Glomerular visceral epithelial cell (primary cell): ENCODE measurements at regions not wholly inside any gene's neighbourhood (a gene's known extent, or its start where the extent isn't known, plus 50 kb on each side); places are given as distances from the start of the nearest gene placed in this dataset.
"Not testable (repeated sequence)": the region's sequence is repeated elsewhere in the genome, so short reads cannot be mapped to it uniquely, and the experiment has no call there.

Experiments used
- DNase-seq: peaks from one replicate; pipeline ENCODE4 v3.0.0-alpha.2; 2016; ENCODE audit errors: extremely low spot score

- DNase-seq, result no peak
Measured at GRCh38 chr20:48440916-48441315, 386.9 kb downstream of the PREX1 start.

GRCh38 chr20:48440261-48440660 is 387.5 kb downstream of the PREX1 start:
- DNase-seq, result not testable (repeated sequence)

- DNase-seq, result no peak
Measured at GRCh38 chr20:48437146-48437545, 390.7 kb downstream of the PREX1 start.

- not testable (repeated sequence) for DNase-seq
Measured at GRCh38 chr20:48436609-48437008, 391.2 kb downstream of the PREX1 start.

DNA sequence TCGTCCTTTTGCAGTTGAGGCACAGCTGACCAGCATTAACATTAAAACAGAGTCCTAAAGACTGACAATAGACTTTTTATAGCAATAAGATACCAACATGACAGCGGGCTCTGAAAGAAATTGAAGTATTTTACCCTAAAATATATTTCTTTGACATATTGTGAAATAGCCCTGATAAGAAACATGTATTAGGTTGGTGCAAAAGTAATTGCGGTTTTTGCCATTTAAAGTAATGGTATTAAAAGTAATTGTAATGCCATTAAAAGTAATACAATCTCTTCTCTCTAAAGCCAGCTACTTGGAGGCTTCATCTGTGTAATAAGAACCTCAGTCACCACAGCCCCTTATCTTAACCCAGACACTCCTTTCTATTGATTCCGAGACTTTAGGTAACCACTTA is 394.6 kb downstream of the PREX1 start:
- DNase-seq, result no peak

- no peak for DNase-seq
Measured at GRCh38 chr20:48432494-48432832, 395.3 kb downstream of the PREX1 start.

DNA sequence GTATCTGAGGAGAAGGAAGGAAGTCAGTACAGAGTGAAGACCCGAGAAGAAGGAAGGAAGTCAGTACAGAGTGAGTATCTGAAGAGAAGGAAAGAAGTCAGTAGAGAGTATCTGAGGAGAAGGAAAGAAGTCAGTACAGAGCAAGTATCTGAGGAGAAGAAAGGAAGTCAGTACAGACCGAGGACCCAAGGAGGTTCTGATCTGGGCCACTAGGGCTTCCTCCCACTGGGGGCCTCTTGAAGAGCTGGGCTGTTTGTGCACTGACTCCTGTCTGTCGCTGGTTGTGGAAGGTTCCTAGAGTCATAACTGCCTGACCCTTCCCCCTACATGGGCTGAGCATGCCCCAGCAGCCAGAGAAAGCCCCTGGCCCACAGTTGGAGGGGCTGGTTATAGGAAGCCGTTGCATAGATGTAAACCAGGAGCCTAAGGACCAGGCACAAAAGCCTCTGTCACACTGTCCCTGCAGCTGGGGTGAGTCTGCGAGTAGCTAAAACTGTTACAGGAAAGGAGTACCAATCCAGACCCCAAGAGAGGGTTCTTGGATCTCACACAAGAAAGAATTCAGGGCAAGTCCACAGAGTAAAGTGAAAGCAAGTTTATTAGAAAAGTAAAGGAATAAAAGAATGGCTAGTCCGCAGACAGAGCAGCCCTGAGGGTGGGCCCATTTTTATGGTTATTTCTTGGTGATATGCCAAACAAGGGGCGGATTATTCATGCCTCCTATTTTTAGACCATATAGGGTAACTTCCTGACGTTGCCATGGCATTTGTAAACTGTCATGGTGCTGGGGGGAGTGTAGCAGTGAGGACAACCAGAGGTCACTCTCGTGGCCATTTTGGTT is 395.9 kb downstream of the PREX1 start:
- no peak for DNase-seq

- no peak for DNase-seq
Measured at GRCh38 chr20:48426630-48427029, 401.2 kb downstream of the PREX1 start.

DNA sequence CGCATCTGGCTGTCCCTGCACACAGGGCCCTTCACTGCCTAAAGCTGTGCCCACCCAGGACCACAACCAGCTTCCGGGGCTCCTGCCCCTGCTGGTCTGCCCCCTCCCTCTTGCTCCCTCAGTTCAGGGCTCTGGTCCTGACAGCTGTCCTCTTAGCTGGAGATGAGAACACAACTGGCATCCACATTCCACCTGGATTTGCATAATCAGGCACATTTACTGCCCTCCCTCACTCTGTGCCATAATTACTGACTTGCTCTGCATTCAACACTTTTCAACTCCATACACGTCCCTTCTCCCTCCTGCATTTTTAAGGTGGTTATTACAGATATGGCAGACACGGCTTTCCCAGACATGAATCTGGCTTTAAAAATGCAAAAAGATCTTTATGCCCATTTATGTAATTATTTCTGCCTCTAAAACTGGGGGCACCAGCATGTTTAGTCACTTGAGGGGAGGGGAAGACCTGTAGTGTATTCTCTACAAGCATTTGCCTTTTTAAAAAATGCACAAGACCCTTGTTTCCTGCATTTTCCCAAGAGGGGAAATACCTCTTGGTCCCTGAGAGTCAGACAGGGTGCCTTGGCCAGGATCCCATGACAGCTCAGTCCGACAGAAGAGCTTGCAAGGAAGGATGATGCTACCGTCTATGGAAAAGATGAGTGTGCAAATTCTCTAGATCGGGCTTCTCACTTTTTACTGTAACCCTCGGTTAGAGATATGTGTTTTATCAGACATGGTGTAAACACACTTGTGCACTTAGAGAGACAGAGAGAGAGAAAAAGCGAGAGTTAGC is 401.8 kb downstream of the PREX1 start:
- DNase-seq, result no peak

DNA sequence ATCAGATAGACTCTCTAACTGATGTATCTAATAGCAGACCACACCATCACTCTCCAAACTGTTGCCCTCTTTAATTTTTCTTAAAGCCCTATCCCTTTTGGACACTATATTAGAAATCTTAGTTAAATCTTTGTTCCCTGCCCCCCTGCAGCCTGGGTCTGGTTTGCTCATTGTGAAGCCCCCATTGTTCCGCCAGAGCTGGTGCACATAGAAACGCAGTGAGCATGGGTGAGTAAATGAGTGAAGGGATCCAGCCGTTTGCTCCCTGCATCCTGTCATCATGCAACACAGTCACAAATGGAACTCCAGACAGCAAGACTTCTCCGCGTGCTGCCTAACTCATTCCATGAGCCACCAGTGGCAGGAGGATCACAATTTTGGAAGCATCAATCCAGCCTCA is 402.5 kb downstream of the PREX1 start:
- no peak for DNase-seq

GRCh38 chr20:48422242-48422960 is 405.4 kb downstream of the PREX1 start:
- no peak for DNase-seq

GRCh38 chr20:48421547-48421946 is 406.3 kb downstream of the PREX1 start:
- no peak for DNase-seq

DNA sequence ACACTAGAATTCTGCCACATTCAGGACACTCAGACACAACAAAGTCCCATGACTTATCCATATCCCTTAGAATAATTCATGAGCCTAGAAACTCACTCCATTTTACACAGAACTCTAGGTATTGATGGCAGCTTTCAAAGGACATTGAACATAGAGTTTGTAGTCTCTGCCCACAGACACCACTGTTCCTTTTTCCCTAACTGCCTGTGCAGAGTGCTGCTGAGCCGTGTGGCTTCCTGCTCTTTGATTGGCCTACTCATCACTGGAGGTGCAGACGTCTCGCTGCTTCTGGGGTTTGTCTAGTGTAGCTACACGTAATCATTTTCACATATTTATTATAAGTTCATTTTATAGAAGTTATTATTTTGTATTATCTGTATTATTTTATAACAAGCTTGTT is 407.6 kb downstream of the PREX1 start:
- no peak for DNase-seq

DNA sequence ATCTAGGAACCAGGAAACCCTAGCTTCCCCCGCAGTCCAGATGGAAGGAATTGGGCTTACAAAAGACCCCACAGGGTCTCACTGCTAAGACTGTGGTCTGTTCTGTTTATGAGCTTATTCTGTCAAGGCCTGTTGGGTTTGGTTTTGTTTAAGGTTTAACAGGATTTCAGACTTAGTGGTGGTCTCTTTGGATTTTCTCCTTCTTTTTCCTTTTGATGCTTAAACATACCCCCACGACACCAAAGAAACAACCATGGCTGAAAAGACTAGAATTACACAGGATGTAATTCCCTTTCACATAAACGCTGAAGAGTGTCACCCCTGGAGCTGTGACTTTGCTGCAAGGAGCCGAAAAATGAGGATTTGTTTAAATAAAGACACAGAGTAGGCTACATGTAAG is 408.6 kb downstream of the PREX1 start:
- no peak for DNase-seq

GRCh38 chr20:48416002-48416401 is 411.8 kb downstream of the PREX1 start:
- no peak for DNase-seq

DNA sequence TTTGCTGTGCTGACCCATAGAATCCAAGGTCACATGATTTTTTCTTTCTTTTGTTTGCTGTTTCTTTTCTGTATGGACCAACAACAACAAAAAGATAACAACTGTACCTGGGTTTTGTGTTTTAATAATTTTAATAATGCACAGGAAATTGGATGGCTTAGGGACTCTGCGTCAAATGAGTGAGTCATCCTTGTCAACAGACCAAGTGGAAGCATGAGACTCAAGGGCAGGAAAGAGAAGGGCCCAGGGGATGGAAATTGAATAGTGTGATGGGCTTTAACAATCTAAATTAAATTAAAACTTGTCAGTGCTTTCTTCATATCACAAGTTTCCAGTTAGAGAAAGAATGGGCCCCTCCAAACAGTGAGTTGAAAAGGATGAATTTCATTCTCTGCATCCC is 413.0 kb downstream of the PREX1 start:
- DNase-seq, result no peak

DNA sequence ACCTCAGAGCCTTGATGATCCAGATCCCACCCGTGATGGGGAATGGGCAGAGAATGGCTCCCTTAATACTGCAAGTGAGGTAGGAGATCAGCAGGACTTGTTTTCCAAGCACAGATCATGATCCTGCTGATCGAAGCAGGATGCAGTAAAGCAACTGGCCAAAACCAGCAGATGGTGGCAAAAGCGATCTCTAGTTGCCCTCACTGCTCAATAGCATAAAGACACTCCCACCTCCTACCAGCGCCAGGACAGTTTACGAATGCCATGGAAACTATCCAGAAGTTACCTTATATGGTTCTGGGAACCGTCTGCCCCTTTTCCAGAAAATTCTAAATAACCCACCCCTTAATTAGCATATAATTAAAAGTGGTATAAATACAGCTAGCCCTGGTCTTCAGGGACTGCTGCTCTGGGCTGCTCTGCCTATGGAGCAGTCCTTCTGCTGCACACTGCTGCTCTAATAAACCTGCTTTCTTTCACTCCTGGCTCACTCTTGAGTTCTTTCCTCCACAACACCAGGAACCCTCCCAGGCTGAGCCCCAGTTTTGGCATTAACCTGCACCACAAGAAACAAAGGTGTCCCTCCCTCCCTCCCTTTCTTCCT is 415.8 kb downstream of the PREX1 start:
- DNase-seq, result no peak

DNA sequence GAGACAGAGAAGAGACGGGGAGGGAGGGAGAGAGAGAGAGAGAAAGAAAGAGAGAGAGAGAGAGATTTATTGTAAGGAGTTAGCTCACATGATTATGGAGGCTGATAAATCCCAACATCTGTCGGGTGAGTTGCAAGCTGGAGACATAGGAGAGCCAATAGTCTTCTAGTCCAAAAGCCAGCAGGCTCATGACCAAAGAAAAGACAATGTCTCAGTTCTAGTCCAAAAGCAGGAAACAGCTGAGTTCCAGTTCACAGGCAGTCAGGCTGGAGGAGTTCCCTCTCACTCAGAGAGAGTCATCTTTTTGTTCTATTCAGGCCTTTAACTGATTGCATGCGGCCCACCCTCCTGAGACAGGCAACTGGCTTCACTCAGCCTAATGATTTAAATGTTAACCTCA is 416.6 kb downstream of the PREX1 start:
- no peak for DNase-seq

DNA sequence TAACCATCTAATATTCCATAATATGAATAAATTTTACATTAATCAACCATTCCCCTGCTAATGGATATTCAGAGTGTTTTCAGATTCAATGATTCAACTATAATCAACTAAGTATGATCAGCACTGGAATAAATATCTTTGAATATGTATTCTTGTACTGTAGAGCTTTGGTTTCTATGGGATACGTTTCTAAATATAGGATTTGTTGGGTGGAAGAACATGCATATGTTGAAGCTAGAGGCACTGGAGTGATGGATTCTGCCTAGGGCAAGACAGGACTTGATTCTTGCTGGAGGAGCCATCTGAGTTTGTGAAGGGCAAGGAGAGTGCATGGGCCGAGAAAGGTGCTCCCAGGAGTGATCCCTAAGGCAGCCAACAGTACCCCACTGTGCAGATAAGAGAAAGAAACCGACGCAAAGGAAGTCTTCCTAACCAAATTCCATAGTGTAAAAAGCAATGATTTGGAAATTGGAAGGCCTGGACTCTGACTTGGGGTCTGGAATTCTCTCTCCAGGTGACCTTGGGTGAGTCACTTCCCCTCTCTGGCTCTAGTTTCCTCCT is 418.7 kb downstream of the PREX1 start:
- DNase-seq, result no peak

DNA sequence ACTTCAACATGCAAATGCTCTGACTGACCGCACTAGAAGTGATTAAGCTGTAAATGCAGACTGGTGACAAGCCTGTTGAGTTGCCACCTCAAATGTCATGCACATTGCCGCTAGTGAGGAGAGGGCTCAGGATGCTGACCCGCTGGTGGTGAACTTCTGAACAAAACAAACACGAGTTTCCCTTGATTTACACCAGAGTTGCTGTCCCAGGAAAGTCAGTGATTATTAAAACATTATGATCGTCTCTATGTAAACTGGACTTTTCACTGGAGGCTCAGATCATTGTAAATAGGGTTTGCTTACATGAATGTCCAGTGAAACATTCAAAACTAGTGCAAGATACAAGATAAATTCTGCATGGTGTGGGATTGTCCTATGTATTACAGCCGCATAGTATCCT is 420.1 kb downstream of the PREX1 start:
- DNase-seq, result no peak

DNA sequence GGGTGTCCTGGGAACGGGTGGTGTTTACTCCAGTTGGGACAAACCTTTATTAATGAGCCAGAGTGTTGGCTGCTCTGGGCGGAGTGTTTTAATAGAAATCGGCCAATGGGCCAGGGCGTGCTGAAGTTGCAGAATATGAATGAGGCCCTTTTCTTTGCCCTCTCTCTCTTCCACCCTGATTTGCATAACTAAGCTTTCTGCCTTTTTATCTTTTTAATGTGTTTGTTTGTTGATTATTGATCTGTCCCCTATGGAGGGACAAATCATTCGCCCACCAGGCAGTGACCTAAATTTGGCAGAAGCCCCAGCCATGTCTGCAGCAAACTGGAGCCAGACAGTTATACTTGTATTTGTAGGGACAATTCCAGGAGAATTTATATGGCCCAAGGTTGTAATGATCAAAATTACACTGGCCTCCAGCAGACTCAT is 420.9 kb downstream of the PREX1 start:
- DNase-seq, result no peak

DNA sequence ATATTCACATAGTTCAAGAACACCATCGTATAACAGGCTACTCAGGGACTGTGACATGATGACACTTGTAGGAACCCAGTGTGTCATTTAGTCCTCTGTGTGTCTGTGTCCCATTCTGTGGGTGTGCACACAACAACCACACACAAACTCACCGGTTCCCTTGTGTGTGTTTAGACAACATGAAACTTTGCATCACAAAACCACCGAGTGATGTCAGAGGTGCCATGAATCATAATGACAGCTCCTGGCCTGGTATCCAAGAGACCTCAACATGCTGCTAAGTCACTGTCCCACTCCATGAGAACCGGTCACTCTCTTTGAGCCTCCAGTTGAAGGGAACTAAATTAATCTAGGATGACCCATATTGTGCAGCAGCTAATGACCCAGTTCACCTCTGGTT is 421.3 kb downstream of the PREX1 start:
- no peak for DNase-seq
